ENCODE measurements at regions not wholly inside any gene's neighbourhood (a gene's known extent, or its start where the extent isn't known, plus 50 kb on each side); places are given as distances from the start of the nearest gene placed in this dataset.

DNA sequence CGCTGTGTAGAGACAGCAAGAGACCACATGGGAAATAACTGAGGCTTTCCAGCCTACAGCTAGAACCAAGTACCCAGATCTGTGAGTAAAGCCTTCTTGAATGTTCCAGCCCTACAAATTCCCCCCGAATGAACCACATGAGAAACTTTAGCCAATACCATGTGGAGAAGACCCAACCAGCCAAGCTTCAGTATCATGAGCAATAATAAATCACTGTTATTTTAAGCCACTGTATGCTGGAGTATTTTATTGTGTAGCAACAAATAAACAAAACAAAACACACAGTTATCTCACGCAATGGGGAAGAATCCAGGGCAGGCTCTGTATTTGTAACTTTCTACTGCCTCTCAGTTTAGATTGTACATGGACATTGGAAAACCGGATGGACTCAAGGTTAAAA lies 426.2 kb downstream of the CDH11 start:
- DNase-seq, result no peak
- 65 to 67% methylated on average over 4 of the region's 4 CpGs for WGBS, 2 donors (ENCODE audit: low coverage in 1 of 2)

DNA sequence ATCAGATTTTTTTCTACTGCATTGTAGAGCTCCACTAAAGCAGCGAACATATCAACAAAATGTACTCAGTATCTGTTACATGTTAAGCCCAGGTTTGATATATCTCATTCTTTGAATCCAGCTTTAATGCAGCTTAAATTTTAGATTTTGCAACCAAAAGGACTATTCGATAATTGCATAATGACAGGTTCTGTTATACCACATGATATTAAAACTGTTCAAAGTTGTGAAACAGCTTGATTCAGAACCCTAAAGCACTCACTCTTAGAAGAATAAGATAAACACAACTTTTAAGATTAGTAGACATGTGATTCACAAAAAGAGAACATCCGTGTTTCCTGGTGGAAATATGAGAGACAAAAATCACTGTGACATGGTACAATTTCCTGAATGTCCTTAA lies 427.9 kb downstream of the CDH11 start:
- intact Hi-C loops (cut with DNase I; ENCODE audit: low total_unique reads) (no loop called here), in situ Hi-C loops (cut with MboI; ENCODE audit: low pct_ligation_motif_present in 1 of 4, low pct_unique_long_range_greater_than_20kb in 1 of 4, low sequenced_read_pairs in 3 of 4) (no loop called here)
- no peaks in the 10 kb centered on the region for H3K36me3 ChIP-seq
- no peak for DNase-seq
- no peak overlapping the region for H3K4me3 ChIP-seq
- no peaks in the 10 kb centered on the region for H3K4me1 ChIP-seq
- no peaks in the 10 kb centered on the region for H3K9me3 ChIP-seq
- no peaks in the 10 kb centered on the region for H3K27me3 ChIP-seq
- 69 to 86% methylated on average over 3 of the region's 3 CpGs for WGBS, 2 donors (ENCODE audit: low coverage in 1 of 2)
- no peak for TF ChIP-seq POLR2AphosphoS5 (IDR thresholded peaks at IDR 0.05)
- TF ChIP-seq, protein P1, sequence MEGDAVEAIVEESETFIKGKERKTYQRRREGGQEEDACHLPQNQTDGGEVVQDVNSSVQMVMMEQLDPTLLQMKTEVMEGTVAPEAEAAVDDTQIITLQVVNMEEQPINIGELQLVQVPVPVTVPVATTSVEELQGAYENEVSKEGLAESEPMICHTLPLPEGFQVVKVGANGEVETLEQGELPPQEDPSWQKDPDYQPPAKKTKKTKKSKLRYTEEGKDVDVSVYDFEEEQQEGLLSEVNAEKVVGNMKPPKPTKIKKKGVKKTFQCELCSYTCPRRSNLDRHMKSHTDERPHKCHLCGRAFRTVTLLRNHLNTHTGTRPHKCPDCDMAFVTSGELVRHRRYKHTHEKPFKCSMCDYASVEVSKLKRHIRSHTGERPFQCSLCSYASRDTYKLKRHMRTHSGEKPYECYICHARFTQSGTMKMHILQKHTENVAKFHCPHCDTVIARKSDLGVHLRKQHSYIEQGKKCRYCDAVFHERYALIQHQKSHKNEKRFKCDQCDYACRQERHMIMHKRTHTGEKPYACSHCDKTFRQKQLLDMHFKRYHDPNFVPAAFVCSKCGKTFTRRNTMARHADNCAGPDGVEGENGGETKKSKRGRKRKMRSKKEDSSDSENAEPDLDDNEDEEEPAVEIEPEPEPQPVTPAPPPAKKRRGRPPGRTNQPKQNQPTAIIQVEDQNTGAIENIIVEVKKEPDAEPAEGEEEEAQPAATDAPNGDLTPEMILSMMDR (IDR thresholded peaks at IDR 0.05), result no peak
- TF ChIP-seq POLR2A (IDR thresholded peaks at IDR 0.05), result no peak
- TF ChIP-seq EP300 (IDR thresholded peaks at IDR 0.05; ENCODE audit: low read depth), result no peak
- H3K27ac ChIP-seq, result no peak overlapping the region

More for the DNA sequence above, 426.2 kb downstream of the CDH11 start:
- Histone ChIP-seq H3K27ac (no peak overlapping the region), H3K4me1 (no peaks in the 10 kb centered on the region), H3K36me3 (no peaks in the 10 kb centered on the region), H3K27me3 (no peaks in the 10 kb centered on the region), H3K4me3 (no peak overlapping the region), H3K9me3 (no peaks in the 10 kb centered on the region)
- in situ Hi-C loops (cut with MboI; ENCODE audit: low pct_ligation_motif_present in 1 of 4, low pct_unique_long_range_greater_than_20kb in 1 of 4, low sequenced_read_pairs in 3 of 4) (no loop called here), intact Hi-C loops (cut with DNase I; ENCODE audit: low total_unique reads) (no loop called here)
- TF ChIP-seq POLR2AphosphoS5 (IDR thresholded peaks at IDR 0.05) (no peak), EP300 (IDR thresholded peaks at IDR 0.05; ENCODE audit: low read depth) (no peak), POLR2A (IDR thresholded peaks at IDR 0.05) (no peak)
- TF ChIP-seq, protein P1 (IDR thresholded peaks at IDR 0.05), result no peak

DNA sequence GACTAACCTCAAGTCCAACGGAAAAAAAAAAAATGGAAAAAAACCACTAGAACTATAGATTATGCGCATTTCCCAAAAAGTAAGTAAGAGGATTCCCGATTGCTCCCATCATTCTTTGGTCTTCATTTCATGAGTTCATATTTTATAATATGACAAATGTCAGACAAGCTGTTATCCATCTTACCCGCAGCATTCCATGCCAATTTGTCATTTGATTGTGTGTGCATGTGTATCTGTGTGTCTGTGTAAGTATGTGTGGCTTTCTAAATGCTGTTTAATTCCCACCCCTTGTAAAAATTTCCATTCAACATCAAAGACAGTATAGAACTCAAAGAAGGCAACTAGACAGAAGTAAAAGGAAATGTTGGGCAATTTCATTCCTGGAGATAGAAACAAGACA lies 434.1 kb downstream of the CDH11 start:
- no peaks in the 10 kb centered on the region for H3K27me3 ChIP-seq
- DNase-seq, result no peak
- no peak for TF ChIP-seq POLR2A (IDR thresholded peaks at IDR 0.05)
- TF ChIP-seq EP300 (IDR thresholded peaks at IDR 0.05; ENCODE audit: low read depth), result no peak
- TF ChIP-seq, protein P1 (IDR thresholded peaks at IDR 0.05), result no peak
- TF ChIP-seq POLR2AphosphoS5 (IDR thresholded peaks at IDR 0.05), result no peak
- H3K9me3 ChIP-seq, result no peaks in the 10 kb centered on the region
- intact Hi-C loops (cut with DNase I; ENCODE audit: low total_unique reads), result no loop called here
- H3K36me3 ChIP-seq, result no peaks in the 10 kb centered on the region
- no peaks in the 10 kb centered on the region for H3K4me1 ChIP-seq
- 82 to 87% methylated on average over 4 of the region's 4 CpGs for WGBS, 2 donors (ENCODE audit: low coverage in 1 of 2)
- H3K27ac ChIP-seq, result no peak overlapping the region
- in situ Hi-C loops (cut with MboI; ENCODE audit: low pct_ligation_motif_present in 1 of 4, low pct_unique_long_range_greater_than_20kb in 1 of 4, low sequenced_read_pairs in 3 of 4), result no loop called here
- H3K4me3 ChIP-seq, result no peak overlapping the region

DNA sequence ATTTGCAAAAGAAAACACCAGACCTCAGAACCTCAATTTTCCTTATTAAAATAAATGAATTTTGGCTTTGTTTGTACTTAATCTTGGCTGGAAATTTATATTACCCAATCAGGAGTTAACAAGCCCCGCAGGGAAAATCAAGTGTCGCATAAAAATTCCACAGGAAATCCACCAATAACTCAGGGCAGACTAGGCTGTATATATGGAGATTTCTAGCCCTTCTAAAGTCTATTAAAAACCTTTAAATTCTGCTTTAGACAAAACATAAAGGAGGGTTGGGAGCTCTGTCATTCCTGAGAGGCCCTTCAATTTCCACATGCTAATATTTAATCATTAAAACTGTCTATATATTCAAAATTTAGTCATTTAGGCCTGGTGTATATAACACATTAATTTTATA lies 434.7 kb downstream of the CDH11 start:
- Histone ChIP-seq H3K27me3 (no peaks in the 10 kb centered on the region), H3K9me3 (no peaks in the 10 kb centered on the region), H3K27ac (no peak overlapping the region), H3K36me3 (no peaks in the 10 kb centered on the region), H3K4me1 (no peaks in the 10 kb centered on the region), H3K4me3 (no peak overlapping the region)
- in situ Hi-C loops (cut with MboI; ENCODE audit: low pct_ligation_motif_present in 1 of 4, low pct_unique_long_range_greater_than_20kb in 1 of 4, low sequenced_read_pairs in 3 of 4) (no loop called here), intact Hi-C loops (cut with DNase I; ENCODE audit: low total_unique reads) (no loop called here)
- no peak for DNase-seq
- TF ChIP-seq POLR2A (IDR thresholded peaks at IDR 0.05) (no peak), POLR2AphosphoS5 (IDR thresholded peaks at IDR 0.05) (no peak)
- TF ChIP-seq, protein P1 (IDR thresholded peaks at IDR 0.05), result no peak
- 77 to 89% methylated on average over 2 of the region's 2 CpGs for WGBS, 2 donors (ENCODE audit: low coverage in 1 of 2)

Data from transverse colon (tissue), 4 donors.